ENCODE measurements at regions not wholly inside any gene's neighbourhood (a gene's known extent, or its start where the extent isn't known, plus 50 kb on each side); places are given as distances from the start of the nearest gene placed in this dataset.

DNA sequence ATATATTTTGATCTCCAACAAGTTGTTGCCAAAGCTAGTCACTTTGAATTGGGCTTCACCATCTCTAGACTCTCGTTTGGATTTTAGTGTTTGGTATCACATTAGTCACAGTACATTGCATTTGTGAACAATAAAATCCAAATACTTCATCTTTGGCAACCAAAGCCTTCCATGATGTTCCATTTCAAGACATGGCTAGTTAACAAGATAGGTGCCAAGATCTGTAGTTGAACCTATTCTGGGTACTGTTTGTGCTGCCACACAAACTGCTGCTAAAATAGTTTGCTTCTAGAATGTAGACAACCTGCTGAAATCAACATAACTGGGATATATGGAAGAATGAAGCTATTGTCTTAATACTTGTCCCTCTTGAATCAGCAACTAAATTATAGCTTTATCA lies 207.5 kb downstream of the LRRC70 start:
- no peak overlapping the region for H3K18ac ChIP-seq (ENCODE audit: extremely low read depth, low read length)
- no peak overlapping the region for H3K14ac ChIP-seq (ENCODE audit: insufficient read length)
- no peak overlapping the region for H3K9ac ChIP-seq (replicated peaks in 1 of 4; ENCODE audit: extremely low read depth in 1 of 4, low read depth in 3 of 4, low read length in 3 of 4)
- no peak overlapping the region for H2BK12ac ChIP-seq (ENCODE audit: low read depth, low read length)
- H3K56ac ChIP-seq (replicated peaks; ENCODE audit: insufficient read length, low read depth, low read length) = no peak overlapping the region
- FAIRE-seq (no peak), DNase-seq (ENCODE audit: low read depth in 1 of 2, low spot score in 2 of 2) (no peak)
- no peak overlapping the region for H2BK120ac ChIP-seq (replicated peaks; ENCODE audit: low read depth, low read length)
- 82% methylated on average over 1 of the region's 1 CpG; no CpG with 5 or more reads in 1 of the 2 experiments for WGBS, 2 experiments (ENCODE audit: extremely low coverage in 1 of 2, insufficient coverage in 1 of 2, insufficient read length in 1 of 2, insufficient replicate concordance in 2 of 2, low coverage in 1 of 2, low lambda C conversion rate in 2 of 2, missing lambda C conversion rate in 1 of 2)
- 0 out of 4 replicates have a peak, but pooled peaks cover 0 to 3% of the 10 kb centered on the region in 2 experiments for H3K9me3 ChIP-seq (ENCODE audit: insufficient read depth in 2 of 2, low read depth in 1 of 2, low read length in 1 of 2)
- no peaks in the 10 kb centered on the region for H4K20me1 ChIP-seq (replicated peaks in 1 of 2; ENCODE audit: control insufficient read depth in 1 of 2, insufficient read depth in 2 of 2, low read length in 2 of 2)
- H3K4ac ChIP-seq (replicated peaks; ENCODE audit: insufficient read length, low read depth, low read length) = no peak overlapping the region
- ChIA-PET CTCF (ENCODE audit: partially characterized antibody) (no interaction called here), POLR2A (ENCODE audit: partially characterized antibody) (no interaction called here)
- H2AFZ ChIP-seq (ENCODE audit: low read length) = no peak overlapping the region
- no peak overlapping the region for H3K4me3 ChIP-seq (ENCODE audit: extremely low read depth in 1 of 4, insufficient read depth in 2 of 4, low read depth in 3 of 4, low read length in 4 of 4)
- no peaks in the 10 kb centered on the region for H3K23me2 ChIP-seq (ENCODE audit: low read depth, low read length)
- H2AK5ac ChIP-seq (ENCODE audit: low read depth, low read length) = no peak overlapping the region
- TF ChIP-seq SIX5 (IDR thresholded peaks at IDR 0.05; ENCODE audit: low read depth, low read length) = no peak
- no peak for TF ChIP-seq SP1 (IDR thresholded peaks at IDR 0.05; ENCODE audit: low read depth, low read length)
- no peak for TF ChIP-seq FOSL1 (IDR thresholded peaks at IDR 0.05; ENCODE audit: insufficient read depth, low read depth, low read length)
- TF ChIP-seq YY1 (IDR thresholded peaks at IDR 0.05; ENCODE audit: low read depth, low read length) = no peak
- H3K4me2 ChIP-seq (ENCODE audit: insufficient read depth in 1 of 2, low read depth in 2 of 2, low read length in 2 of 2) = no peak overlapping the region
- H4K8ac ChIP-seq (ENCODE audit: extremely low read depth, insufficient read depth, low read length) = no peak overlapping the region
- H3K79me2 ChIP-seq (ENCODE audit: control insufficient read depth in 1 of 2, insufficient read depth in 2 of 2, low read length in 2 of 2) = no peaks in the 10 kb centered on the region
- no peak overlapping the region for H3K23ac ChIP-seq (ENCODE audit: insufficient read length)
- no peak overlapping the region for H2BK5ac ChIP-seq (ENCODE audit: low read depth, low read length)
- no peak overlapping the region for H4K91ac ChIP-seq (replicated peaks; ENCODE audit: insufficient read length, low read length)
- no peak overlapping the region for H2BK20ac ChIP-seq (ENCODE audit: low read length)
- H2BK15ac ChIP-seq (ENCODE audit: low read length) = no peak overlapping the region
- no peak overlapping the region for H3K27ac ChIP-seq (ENCODE audit: low read depth, low read length)
- no peaks in the 10 kb centered on the region for H3K4me1 ChIP-seq (replicated peaks in 1 of 4; ENCODE audit: control insufficient read depth in 3 of 4, insufficient read depth in 4 of 4, low read length in 3 of 4)
- H3K79me1 ChIP-seq (ENCODE audit: low read depth, low read length) = no peaks in the 10 kb centered on the region
- H3K36me3 ChIP-seq (ENCODE audit: control insufficient read depth in 2 of 4, insufficient read depth in 4 of 4, low read length in 3 of 4) = no peaks in the 10 kb centered on the region
- H4K5ac ChIP-seq (ENCODE audit: insufficient read length, low read depth, low read length) = no peak overlapping the region
- H3K27me3 ChIP-seq (replicated peaks in 1 of 4; ENCODE audit: control insufficient read depth in 3 of 4, extremely low read depth in 1 of 4, insufficient read depth in 3 of 4, low read length in 3 of 4) = no peaks in the 10 kb centered on the region

All from H1 (cell line).